Mesenchymal stem cell (in vitro differentiated cells and primary cell): ENCODE measurements at regions not wholly inside any gene's neighbourhood (a gene's known extent, or its start where the extent isn't known, plus 50 kb on each side); places are given as distances from the start of the nearest gene placed in this dataset.

ENCODE experiments used
- DNase-seq: peaks from one replicate; pipeline ENCODE4 v3.0.0-alpha.2; 2013
- H2AFZ ChIP-seq: one replicate; pipeline ENCODE4 v1.6.1; 2013; ENCODE audit warnings: low read depth, mild to moderate bottlenecking, control low read depth, inconsistent platforms, low read length, moderate library complexity
- H2AK5ac ChIP-seq: 2 replicates; pipeline ENCODE4 v1.6.1; 2013; ENCODE audit warnings: low read length, moderate library complexity, mild to moderate bottlenecking, inconsistent platforms; ENCODE audit not compliant: severe bottlenecking
- H2BK120ac ChIP-seq: one replicate; pipeline ENCODE4 v1.6.1; 2013; ENCODE audit warnings: low read depth, mild to moderate bottlenecking, inconsistent platforms, low read length, moderate library complexity
- H2BK12ac ChIP-seq, 2 experiments: one replicate each; pipeline ENCODE4 v1.6.1; 2013; ENCODE audit warnings: inconsistent platforms in 2 of 2, low read length in 2 of 2, mild to moderate bottlenecking in 2 of 2, moderate library complexity in 2 of 2, control low read depth in 1 of 2
- H2BK15ac ChIP-seq: one replicate; pipeline ENCODE4 v1.6.1; 2013; ENCODE audit warnings: mild to moderate bottlenecking, low read depth, inconsistent platforms; ENCODE audit not compliant: poor library complexity, severe bottlenecking
- H2BK5ac ChIP-seq: 2 replicates; pipeline ENCODE4 v1.6.1; 2013; ENCODE audit warnings: low read depth, mild to moderate bottlenecking, low read length, control low read depth, inconsistent platforms; ENCODE audit not compliant: poor library complexity, severe bottlenecking
- H3K14ac ChIP-seq, 2 experiments: one replicate each; pipeline ENCODE4 v1.6.1; 2013; ENCODE audit warnings: inconsistent platforms in 2 of 2, low read length in 2 of 2, control low read depth in 1 of 2, mild to moderate bottlenecking in 1 of 2, moderate library complexity in 1 of 2
- H3K18ac ChIP-seq, 2 experiments: one replicate each; pipeline ENCODE4 v1.6.1; 2013; ENCODE audit warnings: inconsistent platforms in 2 of 2, low read length in 2 of 2, control low read depth in 1 of 2, low read depth in 1 of 2, mild to moderate bottlenecking in 1 of 2
- H3K23ac ChIP-seq, 2 experiments: one replicate each; pipeline ENCODE4 v1.6.1; 2013; ENCODE audit warnings: inconsistent platforms in 2 of 2, low read length in 2 of 2, mild to moderate bottlenecking in 2 of 2, moderate library complexity in 2 of 2, control low read depth in 1 of 2
- H3K27ac ChIP-seq: 2 replicates; pipeline ENCODE4 v1.5.1; 2013; ENCODE audit warnings: mild to moderate bottlenecking, moderate library complexity, low read length, control low read depth, inconsistent platforms; ENCODE audit not compliant: poor library complexity, severe bottlenecking
- H3K27me3 ChIP-seq, 2 experiments: 2 replicates each; pipeline versions ENCODE4 v1.6.1 to v1.7.0; 2013; ENCODE audit warnings: low read length in 2 of 2, mild to moderate bottlenecking in 2 of 2, moderate library complexity in 2 of 2, control low read depth in 1 of 2, inconsistent platforms in 1 of 2; ENCODE audit not compliant: control insufficient read depth in 1 of 2, insufficient read depth in 1 of 2
- H3K36me3 ChIP-seq, 2 experiments: 2 replicates each; pipeline versions ENCODE4 v1.6.1 to v1.7.0; 2013; ENCODE audit warnings: low read length in 2 of 2, control low read depth in 1 of 2, inconsistent platforms in 1 of 2, low read depth in 1 of 2, mild to moderate bottlenecking in 1 of 2; ENCODE audit not compliant: insufficient read depth in 2 of 2, control insufficient read depth in 1 of 2
- H3K4ac ChIP-seq, 2 experiments: one replicate each; pipeline ENCODE4 v1.6.1; 2013; ENCODE audit warnings: inconsistent platforms in 2 of 2, low read length in 2 of 2, mild to moderate bottlenecking in 2 of 2, moderate library complexity in 2 of 2, control low read depth in 1 of 2, low read depth in 1 of 2
- H3K4me1 ChIP-seq: 2 replicates; pipeline ENCODE4 v1.6.1; 2013; ENCODE audit warnings: low read depth, low read length, control low read depth; ENCODE audit not compliant: control insufficient read depth, insufficient read depth
- H3K4me2 ChIP-seq: 2 replicates; pipeline ENCODE4 v1.6.1; 2013; ENCODE audit warnings: low read length, mild to moderate bottlenecking, inconsistent platforms; ENCODE audit not compliant: poor library complexity, severe bottlenecking
- H3K4me3 ChIP-seq, 2 experiments: 2 replicates each; pipeline versions ENCODE4 v1.5.1 to v1.7.0; 2013; ENCODE audit warnings: low read length in 2 of 2, mild to moderate bottlenecking in 2 of 2, control low read depth in 1 of 2, low read depth in 1 of 2; ENCODE audit not compliant: insufficient read depth in 1 of 2
- H3K79me1 ChIP-seq: replicated peaks from 2 replicates; pipeline ENCODE4 v1.6.1; 2013; ENCODE audit warnings: mild to moderate bottlenecking, control low read depth, low read length, inconsistent platforms; ENCODE audit not compliant: poor library complexity, severe bottlenecking
- H3K9ac ChIP-seq: 2 replicates; pipeline ENCODE4 v1.7.0; 2013; ENCODE audit warnings: mild to moderate bottlenecking, low read length, moderate library complexity
- H3K9me3 ChIP-seq: 2 replicates; pipeline ENCODE4 v1.7.0; 2013; ENCODE audit warnings: mild to moderate bottlenecking, low read length; ENCODE audit not compliant: control insufficient read depth
- H4K8ac ChIP-seq: one replicate; pipeline ENCODE4 v1.6.1; 2013; ENCODE audit warnings: inconsistent platforms, mild to moderate bottlenecking, low read length, moderate library complexity
- H4K91ac ChIP-seq: one replicate; pipeline ENCODE4 v1.6.1; 2013; ENCODE audit warnings: mild to moderate bottlenecking, low read length, inconsistent platforms
- whole genome bisulfite sequencing: methylation state at CpG from one replicate; pipeline ENCODE4 v1.1.7; 2013; ENCODE audit warnings: mixed read lengths; 5-methylcytosine and 5-hydroxymethylcytosine counted together

- H3K4me2 ChIP-seq: no peak overlapping the region
- no peak overlapping the region for H3K14ac ChIP-seq
- no CpG with 5 or more reads among the region's 2 CpGs for WGBS
- H2BK5ac ChIP-seq: no peak overlapping the region
- no peak overlapping the region for H2AFZ ChIP-seq
- H4K91ac ChIP-seq: no peak overlapping the region
- no peak for DNase-seq
- H3K4me1 ChIP-seq: peaks cover 2% of the 10 kb centered on the region
- H3K27ac ChIP-seq: no peak overlapping the region
- no peak overlapping the region for H2BK15ac ChIP-seq
- H2BK12ac ChIP-seq: no peak overlapping the region
- H2BK120ac ChIP-seq: no peak overlapping the region
- no peak overlapping the region for H3K4me3 ChIP-seq
- H4K8ac ChIP-seq: no peak overlapping the region
- H3K79me1 ChIP-seq: no peaks in the 10 kb centered on the region
- H3K23ac ChIP-seq: no peak overlapping the region
- H3K36me3 ChIP-seq: no peaks in the 10 kb centered on the region
- H2AK5ac ChIP-seq: no peak overlapping the region
- H3K18ac ChIP-seq: no peak overlapping the region
- H3K4ac ChIP-seq: no peak overlapping the region
- H3K27me3 ChIP-seq: no peaks in the 10 kb centered on the region
- H3K9ac ChIP-seq: no peak overlapping the region
- H3K9me3 ChIP-seq: no peaks in the 10 kb centered on the region
These were observed 415.7 kb downstream of the EPM2A start for GRCh38 chr6:145319605-145320004.

GRCh38 chr6:145323646-145324045, 411.7 kb downstream of the EPM2A start:
- no peaks in the 10 kb centered on the region for H3K9me3 ChIP-seq
- H3K27me3 ChIP-seq: no peaks in the 10 kb centered on the region
- H2AK5ac ChIP-seq: no peak overlapping the region
- no peak overlapping the region for H3K14ac ChIP-seq
- H3K4me2 ChIP-seq: no peak overlapping the region
- H3K27ac ChIP-seq: no peak overlapping the region
- no peak overlapping the region for H3K23ac ChIP-seq
- no peak overlapping the region for H2BK15ac ChIP-seq
- no peaks in the 10 kb centered on the region for H3K36me3 ChIP-seq
- H3K4me3 ChIP-seq: no peak overlapping the region
- H3K79me1 ChIP-seq: no peaks in the 10 kb centered on the region
- H3K18ac ChIP-seq: no peak overlapping the region
- H2BK12ac ChIP-seq: no peak overlapping the region
- 89% methylated on average over 1 of the region's 1 CpG for WGBS
- DNase-seq: peak; percentile 26
- no peak overlapping the region for H2AFZ ChIP-seq
- no peak overlapping the region for H4K8ac ChIP-seq
- H2BK5ac ChIP-seq: no peak overlapping the region
- H3K4ac ChIP-seq: no peak overlapping the region
- no peak overlapping the region for H4K91ac ChIP-seq
- H2BK120ac ChIP-seq: no peak overlapping the region
- H3K4me1 ChIP-seq: no peaks in the 10 kb centered on the region
- no peak overlapping the region for H3K9ac ChIP-seq

GRCh38 chr6:145327586-145327985, 407.7 kb downstream of the EPM2A start:
- no peak overlapping the region for H2AFZ ChIP-seq
- H3K4me2 ChIP-seq: no peak overlapping the region
- DNase-seq: no peak
- H3K9ac ChIP-seq: no peak overlapping the region
- H2BK12ac ChIP-seq: no peak overlapping the region
- no peak overlapping the region for H3K4me3 ChIP-seq
- H3K79me1 ChIP-seq: no peaks in the 10 kb centered on the region
- H3K27ac ChIP-seq: no peak overlapping the region
- no peak overlapping the region for H2BK15ac ChIP-seq
- H2BK120ac ChIP-seq: no peak overlapping the region
- H4K91ac ChIP-seq: no peak overlapping the region
- H3K36me3 ChIP-seq: no peaks in the 10 kb centered on the region
- no peak overlapping the region for H2BK5ac ChIP-seq
- no peaks in the 10 kb centered on the region for H3K9me3 ChIP-seq
- no peak overlapping the region for H4K8ac ChIP-seq
- H3K14ac ChIP-seq: no peak overlapping the region
- H3K23ac ChIP-seq: no peak overlapping the region
- WGBS: 49% methylated on average over 2 of the region's 2 CpGs
- no peak overlapping the region for H3K4ac ChIP-seq
- no peaks in the 10 kb centered on the region for H3K4me1 ChIP-seq
- H3K27me3 ChIP-seq: no peaks in the 10 kb centered on the region
- no peak overlapping the region for H2AK5ac ChIP-seq
- no peak overlapping the region for H3K18ac ChIP-seq

GRCh38 chr6:145329257-145329656, 406.1 kb downstream of the EPM2A start:
- WGBS: 96% methylated on average over 2 of the region's 3 CpGs
- H2AK5ac ChIP-seq: no peak overlapping the region

More at GRCh38 chr6:145329257-145329656, 406.1 kb downstream of the EPM2A start:
- H2AFZ ChIP-seq: no peak overlapping the region
- H2BK5ac ChIP-seq: no peak overlapping the region
- no peak overlapping the region for H2BK15ac ChIP-seq
- no peaks in the 10 kb centered on the region for H3K27me3 ChIP-seq
- no peak overlapping the region for H2BK120ac ChIP-seq
- no peak overlapping the region for H4K91ac ChIP-seq
- H4K8ac ChIP-seq: no peak overlapping the region
- H2BK12ac ChIP-seq: no peak overlapping the region
- no peak overlapping the region for H3K4ac ChIP-seq
- H3K36me3 ChIP-seq: no peaks in the 10 kb centered on the region
- H3K9ac ChIP-seq: no peak overlapping the region
- H3K4me2 ChIP-seq: no peak overlapping the region
- H3K79me1 ChIP-seq: no peaks in the 10 kb centered on the region
- H3K4me1 ChIP-seq: no peaks in the 10 kb centered on the region
- H3K23ac ChIP-seq: no peak overlapping the region
- no peak overlapping the region for H3K14ac ChIP-seq
- no peak for DNase-seq
- no peak overlapping the region for H3K18ac ChIP-seq
- H3K4me3 ChIP-seq: no peak overlapping the region
- no peak overlapping the region for H3K27ac ChIP-seq
- no peaks in the 10 kb centered on the region for H3K9me3 ChIP-seq
